Esophagus muscularis mucosa (tissue), 4 donors: ENCODE measurements at regions not wholly inside any gene's neighbourhood (a gene's known extent, or its start where the extent isn't known, plus 50 kb on each side); places are given as distances from the start of the nearest gene placed in this dataset.

Experiments used
- DNase-seq: peaks from one replicate; pipeline ENCODE4 v3.0.0-alpha.2; 2017; ENCODE audit errors: extremely low spot score
- H3K27ac ChIP-seq, 4 donors: fragments of 200-600 bp; sonication (generic); replicated peaks in 1 of 4; 1 replicate in 3 of 4; 2 replicates in 1 of 4; pipeline ENCODE4 v1.5.1; 2016 to 2019; ENCODE audit warnings: mild to moderate bottlenecking in 1 of 4
- H3K27me3 ChIP-seq, 4 donors: fragments of 200-600 bp; sonication (generic); one replicate each; pipeline versions ENCODE4 v1.5.1 to v1.6.0; 2016 to 2019
- H3K36me3 ChIP-seq, 4 donors: fragments of 200-600 bp; sonication (generic); one replicate each; pipeline ENCODE4 v1.5.1; 2016 to 2019
- H3K4me1 ChIP-seq, 4 donors: fragments of 200-600 bp; sonication (generic); one replicate each; pipeline ENCODE4 v1.5.1; 2016 to 2019
- H3K4me3 ChIP-seq, 4 donors: fragments of 200-600 bp; sonication (generic); 1 replicate in 2 of 4; 2 replicates in 2 of 4; pipeline ENCODE4 v1.5.1; 2016 to 2019; ENCODE audit warnings: mild to moderate bottlenecking in 4 of 4, moderate library complexity in 1 of 4
- H3K9me3 ChIP-seq, 4 donors: fragments of 200-600 bp; sonication (generic); 1 replicate in 3 of 4; 2 replicates in 1 of 4; pipeline ENCODE4 v1.5.1; 2016 to 2019
- CTCF ChIP-seq, 3 experiments: fragments of 200-600 bp in 2 of 3; fragments of 450-650 bp in 1 of 3; sonication (generic) in 2 of 3; IDR thresholded peaks; one replicate each; pipeline ENCODE4 v1.5.1; 2017 to 2019; ENCODE audit warnings: antibody characterized with exemption in 3 of 3, mild to moderate bottlenecking in 2 of 3, moderate library complexity in 1 of 3
- EP300 ChIP-seq: sonication (generic); formaldehyde crosslinking; IDR thresholded peaks from one replicate; pipeline ENCODE4 v1.6.1; 2017; ENCODE audit warnings: antibody characterized with exemption
- POLR2A ChIP-seq: fragments of 450-650 bp; IDR thresholded peaks from one replicate; pipeline ENCODE4 v1.6.1; 2017; ENCODE audit warnings: antibody characterized with exemption, moderate library complexity, mild to moderate bottlenecking, low read depth
- POLR2AphosphoS5 ChIP-seq, 2 donors: sonication (generic); formaldehyde crosslinking; IDR thresholded peaks; one replicate each; pipeline ENCODE4 v1.6.1; 2017; ENCODE audit warnings: antibody characterized with exemption in 2 of 2
- WGBS: methylation state at CpG from one replicate; pipeline ENCODE4 v1.1.5; 2018; 5-methylcytosine and 5-hydroxymethylcytosine counted together
- intact Hi-C: fragments of 100-400 bp; cut with DNase I; formaldehyde crosslinking; loops from one replicate; pipeline ENCODE4 v1.15.1; 2023
- small RNA-seq, 3 donors: library from RNA; depleted of rRNA; stranded (forward); fragments of <200 nt; gene quantifications; one replicate each; pipeline ENCODE3, GENCODE V24; 2016

GRCh38 chr12:91240386-91241095 lies 57.9 kb upstream of the DCN start:
- Histone ChIP-seq H3K27ac (peak overlapping the region in 3 of 4 donors; percentile 11 to 17 (median 12)), H3K27me3 (no peaks in the 10 kb centered on the region), H3K9me3 (peaks cover 0 to 8% (median 3%) of the 10 kb centered on the region in 4 donors), H3K4me3 (no peak overlapping the region), H3K4me1 (no peaks in the 10 kb centered on the region), H3K36me3 (no peaks in the 10 kb centered on the region)
- 47% methylated on average over 4 of the region's 4 CpGs for WGBS
- TF ChIP-seq CTCF (IDR thresholded peaks at IDR 0.05): no peak
- TF ChIP-seq POLR2AphosphoS5 (IDR thresholded peaks at IDR 0.05): no peak
- TF ChIP-seq POLR2A: no peak
- TF ChIP-seq EP300: no peak
- no peak for DNase-seq
- intact Hi-C loops: no loop called here

- no peak for DNase-seq
- H3K9me3 ChIP-seq: peaks cover 0 to 4% (median 2%) of the 10 kb centered on the region in 4 donors
- H3K36me3 ChIP-seq: no peaks in the 10 kb centered on the region
- H3K27ac ChIP-seq: no peak overlapping the region
- H3K27me3 ChIP-seq: no peaks in the 10 kb centered on the region
- TF ChIP-seq POLR2AphosphoS5 (IDR thresholded peaks at IDR 0.05) (no peak), EP300 (no peak), CTCF (IDR thresholded peaks at IDR 0.05) (no peak), POLR2A (no peak)
- no peaks in the 10 kb centered on the region for H3K4me1 ChIP-seq
- 62% methylated on average over 3 of the region's 3 CpGs for WGBS
- intact Hi-C loops: no loop called here
- H3K4me3 ChIP-seq: no peak overlapping the region
Observed at GRCh38 chr12:91239481-91239880, 56.9 kb upstream of the DCN start.

Small RNA genes lying in the stretch of these regions (small RNA-seq; reads per million reads assigned to genes)
- gene AC090049.2 (0 reads per million in 3 donors), gene RF02110 (0 reads per million in 3 donors)
